ENCODE measurements at regions not wholly inside any gene's neighbourhood (a gene's known extent, or its start where the extent isn't known, plus 50 kb on each side); places are given as distances from the start of the nearest gene placed in this dataset.

- TF ChIP-seq ZNF274 (IDR thresholded peaks at IDR 0.05; ENCODE audit: low read depth, low read length) (no peak), YY1 (IDR thresholded peaks at IDR 0.05; ENCODE audit: insufficient read depth, insufficient read length) (no peak), SUZ12 (IDR thresholded peaks at IDR 0.05; ENCODE audit: extremely low read depth, insufficient read depth, insufficient read length) (no peak)
Measured at GRCh38 chr9:129349665-129349947, 171.5 kb upstream of the IER5L start.
